DMS114 treated with DMSO at 0.1 percent for 48 hours (cell line): ENCODE measurements at regions not wholly inside any gene's neighbourhood (a gene's known extent, or its start where the extent isn't known, plus 50 kb on each side); places are given as distances from the start of the nearest gene placed in this dataset.
"Not testable (repeated sequence)": the region's sequence is repeated elsewhere in the genome, so short reads cannot be mapped to it uniquely, and the experiment has no call there.

Source experiments
- DNase-seq: peaks from one replicate; lab custom pipeline; 2025; ENCODE audit not compliant: unreplicated experiment; lab: John Stamatoyannopoulos, UW

GRCh38 chr2:13770279-13770678, 862.2 kb upstream of the LRATD1 start:
- no peak for DNase-seq

GRCh38 chr2:13779996-13780395, 852.5 kb upstream of the LRATD1 start:
- DNase-seq: no peak

DNA sequence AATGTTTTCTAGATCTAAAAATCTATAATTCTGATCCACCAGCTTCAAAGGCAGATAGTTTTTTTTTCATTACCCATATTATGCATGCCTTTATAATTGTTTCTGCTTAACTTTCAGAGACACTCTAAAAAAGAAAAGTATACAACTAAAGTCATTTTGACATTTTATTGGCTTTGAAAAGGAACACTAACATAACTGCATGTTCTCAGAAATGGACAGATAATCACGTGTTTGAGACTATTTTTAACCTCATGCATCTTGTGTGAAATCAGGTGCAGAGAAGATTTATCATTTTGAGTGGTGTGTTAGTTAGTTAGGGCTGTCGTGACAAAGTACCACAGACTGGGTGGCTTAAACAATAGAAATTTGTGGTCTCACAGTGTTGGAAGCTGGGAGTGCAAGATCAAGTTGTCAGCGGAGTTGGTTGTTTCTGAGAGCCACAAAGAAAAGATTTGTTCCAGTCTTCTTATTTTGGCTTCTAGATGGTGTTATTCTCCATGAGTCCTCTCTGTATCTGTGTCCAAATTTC, 841.4 kb upstream of the LRATD1 start:
- DNase-seq: no peak

- no peak for DNase-seq
Observed at GRCh38 chr2:13806539-13806938, 826.0 kb upstream of the LRATD1 start.

- no peak for DNase-seq
Observed at GRCh38 chr2:13813236-13813635, 819.3 kb upstream of the LRATD1 start.

DNA sequence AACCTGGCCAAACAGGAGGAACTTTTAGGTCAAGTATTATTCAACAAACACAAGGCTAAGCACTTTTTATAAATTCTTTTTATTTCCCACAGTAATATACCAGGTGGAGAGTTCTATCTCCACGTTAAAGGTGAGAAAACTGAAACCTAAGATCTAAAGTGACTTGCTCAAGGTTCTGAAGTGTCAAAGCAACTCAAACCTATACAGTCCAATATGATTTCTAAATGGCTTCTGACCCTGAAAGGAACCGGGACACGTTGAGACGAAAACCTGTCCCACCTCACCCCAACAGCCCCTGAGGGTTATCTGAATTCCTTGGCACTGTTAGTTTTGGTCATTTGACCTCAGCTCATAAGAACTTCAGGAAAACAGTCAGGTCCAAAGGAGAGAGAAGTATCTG, 814.5 kb upstream of the LRATD1 start:
- no peak for DNase-seq

DNA sequence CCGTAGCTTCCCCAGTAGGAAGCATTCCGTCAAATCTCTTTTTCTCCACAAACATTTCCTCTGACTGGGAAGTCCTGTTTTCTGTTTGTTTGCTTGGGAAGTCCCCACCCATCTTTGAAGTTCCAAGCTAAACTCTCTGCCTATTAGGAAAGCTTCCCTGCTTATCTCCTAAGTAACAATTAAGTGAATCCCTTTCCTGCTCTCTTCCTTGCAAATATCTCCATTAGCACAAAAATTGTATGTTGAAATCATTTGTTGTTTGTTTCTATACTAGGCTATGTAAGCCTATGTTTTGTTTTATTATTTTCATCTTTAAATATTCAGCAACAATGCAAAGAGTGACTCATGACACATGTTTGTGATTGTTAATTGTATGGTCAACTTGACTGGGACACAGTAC, 812.6 kb upstream of the LRATD1 start:
- DNase-seq: no peak

GRCh38 chr2:13821255-13821880, 811.1 kb upstream of the LRATD1 start:
- DNase-seq: no peak

DNA sequence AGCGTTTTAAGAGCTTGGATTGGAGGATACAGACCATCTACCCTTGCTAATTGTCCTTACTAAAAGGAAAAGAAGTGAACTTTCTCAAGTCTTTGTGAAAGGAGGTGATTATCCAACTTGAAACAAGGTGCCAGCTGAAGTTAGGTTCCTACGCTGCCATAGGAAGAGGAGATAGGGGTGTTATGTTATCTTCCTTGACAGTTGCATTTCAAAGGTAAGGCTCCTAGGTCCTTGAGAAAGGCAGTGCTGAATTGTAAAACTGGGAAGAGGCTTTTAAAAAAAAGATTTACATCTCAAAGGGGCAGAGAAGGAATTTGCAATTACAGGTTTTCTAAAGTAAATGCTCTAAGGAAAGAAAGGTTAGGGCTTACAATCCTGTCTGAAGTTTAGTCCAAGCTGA, 810.2 kb upstream of the LRATD1 start:
- DNase-seq: no peak

DNA sequence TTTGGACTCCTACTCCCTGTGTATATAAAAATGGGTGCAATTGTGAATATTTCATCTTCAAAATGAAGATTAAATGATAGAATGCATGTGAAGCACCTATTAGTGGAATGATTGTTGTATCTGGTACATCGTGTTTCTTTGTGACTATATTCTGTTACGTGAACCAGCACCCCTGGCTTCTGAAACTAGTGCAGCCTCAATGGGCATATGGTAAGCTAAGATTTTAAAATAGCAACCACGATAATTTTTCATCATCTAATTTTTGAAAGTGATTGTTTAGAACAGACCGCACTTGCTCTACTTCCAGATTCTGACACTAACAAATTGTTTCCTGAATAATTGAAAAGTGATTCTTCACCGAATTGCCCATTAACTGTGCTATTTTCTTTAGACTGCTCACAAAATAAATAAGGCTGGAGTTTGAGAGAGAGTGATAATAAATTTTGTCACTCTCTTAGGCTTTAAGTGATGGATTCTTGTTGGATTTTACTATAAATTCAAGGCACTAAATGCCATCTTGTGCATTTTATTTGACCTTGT, 806.1 kb upstream of the LRATD1 start:
- DNase-seq: no peak

GRCh38 chr2:13858626-13859025, 773.9 kb upstream of the LRATD1 start:
- DNase-seq: no peak

GRCh38 chr2:13868275-13868674, 764.2 kb upstream of the LRATD1 start:
- DNase-seq: not testable (repeated sequence)

GRCh38 chr2:13876491-13877037, 756.0 kb upstream of the LRATD1 start:
- no peak for DNase-seq

- DNase-seq: no peak
Observed at GRCh38 chr2:13877571-13877970, 754.9 kb upstream of the LRATD1 start.

DNA sequence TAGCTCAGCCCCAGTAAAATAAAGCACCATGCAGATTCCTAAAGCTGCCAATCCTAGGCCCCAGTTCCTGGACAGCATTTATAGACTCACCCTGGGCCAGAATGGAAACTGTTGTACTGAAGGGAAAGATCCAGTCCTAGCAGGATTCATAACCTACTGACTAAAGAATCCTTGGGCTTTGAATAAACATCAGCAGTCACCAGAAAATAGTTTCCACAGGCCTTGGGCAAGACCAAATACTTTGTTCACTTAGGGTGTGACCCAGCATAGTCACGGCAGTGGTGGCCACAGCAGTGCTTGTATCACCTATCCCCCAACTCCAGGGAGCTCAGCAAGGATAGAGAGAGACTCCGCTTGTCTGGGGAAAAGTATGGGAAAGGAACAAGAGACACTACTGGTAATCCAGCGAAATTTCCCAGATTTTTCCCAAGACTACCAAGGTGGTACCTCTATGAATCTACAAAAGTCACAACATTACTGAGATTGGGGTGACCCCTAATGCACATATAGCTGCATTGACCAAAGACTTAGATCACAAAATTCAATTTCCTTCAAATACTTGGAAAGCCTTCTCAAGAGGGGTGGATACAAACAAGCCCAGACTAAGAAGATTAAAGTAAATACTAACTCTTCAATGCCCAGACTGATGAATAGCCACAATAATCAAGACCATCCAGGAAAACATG, 748.1 kb upstream of the LRATD1 start:
- no peak for DNase-seq

DNA sequence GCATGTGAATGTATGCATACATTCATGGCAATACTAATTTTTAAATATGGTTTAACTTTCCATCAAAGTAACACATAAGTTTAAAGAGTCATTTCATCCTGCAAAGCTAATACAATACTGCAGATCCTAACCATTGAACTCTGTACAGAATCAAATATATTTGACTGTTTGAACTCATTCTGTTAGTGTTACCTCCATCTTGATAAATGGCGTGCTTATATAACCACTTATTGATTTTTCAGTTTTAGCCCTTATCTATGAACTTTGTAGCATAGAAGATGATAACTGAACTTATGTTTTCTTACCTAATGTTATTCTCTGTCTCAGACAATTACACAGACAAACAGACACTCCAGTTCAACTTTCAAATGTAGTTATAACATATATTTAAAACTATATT, 731.0 kb upstream of the LRATD1 start:
- no peak for DNase-seq

- no peak for DNase-seq
Observed at GRCh38 chr2:13905831-13906230, 726.7 kb upstream of the LRATD1 start.

DNA sequence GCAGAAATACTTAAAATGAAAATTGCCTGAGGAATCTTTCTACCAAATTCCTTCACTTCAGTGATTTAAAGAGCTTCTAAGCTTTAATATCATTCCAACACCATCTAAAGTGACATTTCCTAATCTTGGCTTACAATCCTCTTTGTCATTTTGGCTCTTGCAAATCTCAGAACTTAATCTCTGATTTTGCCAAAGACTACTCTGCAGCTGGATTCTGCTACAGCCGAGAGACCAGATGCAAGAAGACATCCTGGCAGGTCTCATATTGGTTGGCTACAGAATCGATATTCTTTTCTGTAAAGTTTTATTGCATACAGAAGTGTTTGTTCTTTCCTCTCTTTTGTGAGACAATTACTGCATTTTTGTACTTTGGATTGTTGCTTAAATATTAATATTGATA, 716.5 kb upstream of the LRATD1 start:
- DNase-seq: no peak

DNA sequence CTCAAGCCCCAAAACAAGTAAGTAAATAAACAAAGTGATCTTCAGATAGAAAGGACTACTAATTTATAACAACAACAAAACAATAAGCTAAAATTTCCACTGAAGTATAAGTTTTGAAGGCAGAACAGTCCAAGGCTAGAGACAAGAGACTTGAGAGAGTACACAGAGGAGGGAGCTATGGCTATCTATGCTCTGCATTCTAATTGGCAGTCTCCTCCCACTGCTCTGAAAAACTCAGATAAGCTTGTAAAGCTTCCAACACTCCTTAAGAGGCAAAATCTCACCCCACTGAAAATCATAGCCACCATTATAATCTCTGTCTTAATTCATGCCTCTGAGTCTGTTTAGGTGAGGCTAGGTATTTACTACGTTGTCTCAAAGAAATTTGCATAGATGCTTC, 714.6 kb upstream of the LRATD1 start:
- no peak for DNase-seq

GRCh38 chr2:13919981-13920382, 712.5 kb upstream of the LRATD1 start:
- no peak for DNase-seq

GRCh38 chr2:13921245-13921644, 711.3 kb upstream of the LRATD1 start:
- DNase-seq: no peak

DNA sequence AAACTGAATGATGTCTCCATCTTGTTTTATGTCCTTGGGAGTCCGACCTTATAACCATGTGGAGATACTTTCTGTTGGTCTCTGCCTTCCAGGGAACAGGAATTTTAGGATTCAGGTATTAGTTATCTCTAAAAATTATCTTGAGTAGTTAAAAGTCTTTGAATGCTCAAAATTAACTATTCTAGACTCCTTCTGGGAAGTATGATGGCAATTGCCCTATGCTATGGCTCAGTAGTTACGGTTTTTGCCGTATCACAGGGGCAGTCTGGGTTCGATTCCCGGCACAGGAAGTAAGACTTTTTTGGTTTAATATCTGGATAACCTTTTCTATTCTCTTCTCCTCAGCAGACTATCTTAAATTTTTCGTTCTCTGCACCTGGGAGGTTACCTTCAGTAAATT, 708.7 kb upstream of the LRATD1 start:
- DNase-seq: no peak
